H9 (cell line): ENCODE measurements at regions not wholly inside any gene's neighbourhood (a gene's known extent, or its start where the extent isn't known, plus 50 kb on each side); places are given as distances from the start of the nearest gene placed in this dataset.

Experiments used
- DNase-seq: peaks from one replicate; pipeline ENCODE4 v3.0.0-alpha.2; 2017
- H2AFZ ChIP-seq: one replicate; pipeline ENCODE4 v1.6.1; 2013; ENCODE audit warnings: mild to moderate bottlenecking, low read length, control low read depth, moderate library complexity
- H2AK5ac ChIP-seq: 2 replicates; pipeline ENCODE4 v1.6.1; 2013; ENCODE audit warnings: low read length, control low read depth, mixed read lengths; ENCODE audit not compliant: insufficient read length
- H2BK120ac ChIP-seq: one replicate; pipeline ENCODE4 v1.6.1; 2013; ENCODE audit warnings: low read depth, mild to moderate bottlenecking, low read length, control low read depth, inconsistent platforms; ENCODE audit not compliant: poor library complexity, severe bottlenecking
- H2BK12ac ChIP-seq: 2 replicates; pipeline ENCODE4 v1.6.1; 2013; ENCODE audit warnings: low read length, control low read depth, mixed read lengths, low read depth; ENCODE audit not compliant: insufficient read length
- H2BK15ac ChIP-seq: 2 replicates; pipeline ENCODE4 v1.6.1; 2013; ENCODE audit warnings: low read depth, low read length, control low read depth
- H2BK20ac ChIP-seq: one replicate; pipeline ENCODE4 v1.6.1; 2013; ENCODE audit warnings: low read depth, mild to moderate bottlenecking, low read length, control low read depth, inconsistent platforms; ENCODE audit not compliant: poor library complexity, severe bottlenecking
- H2BK5ac ChIP-seq: 2 replicates; pipeline ENCODE4 v1.6.1; 2013; ENCODE audit warnings: low read length, control low read depth, mixed read lengths; ENCODE audit not compliant: insufficient read length
- H3K14ac ChIP-seq: 2 replicates; pipeline ENCODE4 v1.6.1; 2013; ENCODE audit warnings: low read length, control low read depth; ENCODE audit not compliant: insufficient read depth
- H3K18ac ChIP-seq: 2 replicates; pipeline ENCODE4 v1.6.1; 2013; ENCODE audit warnings: low read depth, mild to moderate bottlenecking, mixed read lengths, low read length, control low read depth; ENCODE audit not compliant: insufficient read length
- H3K23ac ChIP-seq: 2 replicates; pipeline ENCODE4 v1.6.1; 2013; ENCODE audit warnings: low read length, control low read depth, mixed read lengths, low read depth; ENCODE audit not compliant: insufficient read length
- H3K23me2 ChIP-seq: 2 replicates; pipeline ENCODE4 v1.6.1; 2013; ENCODE audit warnings: low read depth, mild to moderate bottlenecking, mixed read lengths, low read length, control low read depth; ENCODE audit not compliant: insufficient read length, poor library complexity, severe bottlenecking
- H3K27ac ChIP-seq: 2 replicates; pipeline ENCODE4 v1.5.1; 2013; ENCODE audit warnings: low read length, control low read depth, mixed read lengths, low read depth; ENCODE audit not compliant: insufficient read length
- H3K27me3 ChIP-seq: 2 replicates; pipeline ENCODE4 v1.6.1; 2013; ENCODE audit warnings: low read length, control low read depth, inconsistent platforms; ENCODE audit not compliant: insufficient read depth
- H3K4ac ChIP-seq: 2 replicates; pipeline ENCODE4 v1.6.1; 2013; ENCODE audit warnings: low read depth, mild to moderate bottlenecking, control low read depth, inconsistent platforms, low read length, moderate library complexity
- H3K4me1 ChIP-seq: 2 replicates; pipeline ENCODE4 v1.6.1; 2013; ENCODE audit warnings: low read length, control low read depth, inconsistent platforms; ENCODE audit not compliant: insufficient read depth
- H3K4me2 ChIP-seq: 2 replicates; pipeline ENCODE4 v1.6.1; 2013; ENCODE audit warnings: low read length, control low read depth, mixed read lengths; ENCODE audit not compliant: insufficient read length, insufficient read depth
- H3K56ac ChIP-seq: 2 replicates; pipeline ENCODE4 v1.6.1; 2013; ENCODE audit warnings: low read depth, mild to moderate bottlenecking, mixed read lengths, low read length, control low read depth; ENCODE audit not compliant: insufficient read length
- H3K79me1 ChIP-seq: 2 replicates; pipeline ENCODE4 v1.6.1; 2013; ENCODE audit warnings: low read depth, mild to moderate bottlenecking, moderate library complexity, low read length, control low read depth, inconsistent platforms; ENCODE audit not compliant: insufficient read depth, poor library complexity, severe bottlenecking
- H3K79me2 ChIP-seq: 2 replicates; pipeline ENCODE4 v1.6.1; 2013; ENCODE audit warnings: low read length, control low read depth, inconsistent platforms; ENCODE audit not compliant: insufficient read depth
- H3K9ac ChIP-seq: 2 replicates; pipeline ENCODE4 v1.6.1; 2013; ENCODE audit warnings: low read length, control low read depth, mixed read lengths; ENCODE audit not compliant: insufficient read length; ENCODE audit errors: extremely low read depth
- H3K9me3 ChIP-seq: one replicate; pipeline ENCODE4 v1.6.1; 2013; ENCODE audit warnings: low read depth, low read length, inconsistent platforms; ENCODE audit not compliant: control insufficient read depth
- H3T11ph ChIP-seq: one replicate; pipeline ENCODE4 v1.6.1; 2013; ENCODE audit warnings: mild to moderate bottlenecking, low read length, control low read depth, inconsistent platforms
- H4K20me1 ChIP-seq: one replicate; pipeline ENCODE4 v1.6.1; 2013; ENCODE audit not compliant: control insufficient read depth, insufficient read length, insufficient read depth
- H4K5ac ChIP-seq: 2 replicates; pipeline ENCODE4 v1.6.1; 2013; ENCODE audit warnings: low read depth, mild to moderate bottlenecking, mixed read lengths, low read length, control low read depth; ENCODE audit not compliant: insufficient read length
- H4K8ac ChIP-seq: replicated peaks from 2 replicates; pipeline ENCODE4 v1.6.1; 2013; ENCODE audit warnings: low read length, control low read depth, mixed read lengths, low read depth; ENCODE audit not compliant: insufficient read length
- H4K91ac ChIP-seq: 2 replicates; pipeline ENCODE4 v1.6.1; 2013; ENCODE audit warnings: low read depth, mild to moderate bottlenecking, moderate library complexity, mixed read lengths, low read length, control low read depth; ENCODE audit not compliant: insufficient read length
- H3K27ac Mint-ChIP-seq, 3 experiments: 2 replicates in 2 of 3; 3 replicates in 1 of 3; pipeline ENCODE4 v1.8.0; 2020 to 2021; ENCODE audit warnings: mixed read lengths in 3 of 3, mild to moderate bottlenecking in 1 of 3, moderate library complexity in 1 of 3
- H3K27me3 Mint-ChIP-seq: 2 replicates; pipeline ENCODE4 v1.8.0; 2021; ENCODE audit warnings: low read depth, mild to moderate bottlenecking, moderate library complexity, mixed read lengths
- H3K36me3 Mint-ChIP-seq, 3 experiments: 2 replicates in 2 of 3; 3 replicates in 1 of 3; pipeline ENCODE4 v1.8.0; 2020 to 2021; ENCODE audit warnings: low read depth in 3 of 3, mixed read lengths in 3 of 3; ENCODE audit not compliant: insufficient read depth in 1 of 3
- H3K4me1 Mint-ChIP-seq, 2 experiments: 2 replicates each; pipeline ENCODE4 v1.8.0; 2020; ENCODE audit warnings: mixed read lengths in 2 of 2
- H3K4me3 Mint-ChIP-seq, 2 experiments: 2 replicates in 1 of 2; 3 replicates in 1 of 2; pipeline ENCODE4 v1.8.0; 2020 to 2021; ENCODE audit warnings: mild to moderate bottlenecking in 2 of 2, mixed read lengths in 2 of 2, moderate library complexity in 1 of 2
- H3K9me3 Mint-ChIP-seq, 2 experiments: 2 replicates in 1 of 2; 3 replicates in 1 of 2; pipeline ENCODE4 v1.8.0; 2020; ENCODE audit warnings: mild to moderate bottlenecking in 2 of 2, mixed read lengths in 2 of 2, moderate library complexity in 1 of 2
- CTCF ChIP-seq: fragments of 200-600 bp; sonication (generic); conservative IDR thresholded peaks from 3 replicates; pipeline ENCODE4 v1.8.0; 2021; ENCODE audit warnings: antibody characterized with exemption, mild to moderate bottlenecking
- WGBS: extraction: QIAGEN DNeasy Blood & Tissue Kit; methylation state at CpG from one replicate; pipeline ENCODE4 v1.1.7; 2013; ENCODE audit warnings: missing lambda C conversion rate, low lambda C conversion rate, mixed read lengths; ENCODE audit not compliant: insufficient read length; ENCODE audit errors: extremely low coverage; 5-methylcytosine and 5-hydroxymethylcytosine counted together

- H3K36me3 Mint-ChIP-seq = peaks cover 0 to 7% (median 2%) of the 10 kb centered on the region in 3 experiments; a peak in 3 of 7 replicates
- H3K4me3 Mint-ChIP-seq = no peak overlapping the region
- H3K23ac ChIP-seq = no peak overlapping the region
- H3K56ac ChIP-seq = no peak overlapping the region
- no peaks in the 10 kb centered on the region for H3K79me1 ChIP-seq
- H3K9ac ChIP-seq = no peak overlapping the region
- H2BK120ac ChIP-seq = no peak overlapping the region
- H3K4ac ChIP-seq = no peak overlapping the region
- H3K9me3 Mint-ChIP-seq = peaks cover 2 to 3% of the 10 kb centered on the region in 2 experiments; a peak in 2 of 5 replicates
- H4K20me1 ChIP-seq = no peaks in the 10 kb centered on the region
- no peak overlapping the region for H3K4me2 ChIP-seq
- H3K27me3 ChIP-seq = no peaks in the 10 kb centered on the region
- no peak overlapping the region for H2BK12ac ChIP-seq
- H3K23me2 ChIP-seq = no peaks in the 10 kb centered on the region
- no peak overlapping the region for H4K8ac ChIP-seq
- H3K79me2 ChIP-seq = no peaks in the 10 kb centered on the region
- H3K4me1 Mint-ChIP-seq = no peaks in the 10 kb centered on the region
- no peak overlapping the region for H2BK15ac ChIP-seq
- H2AFZ ChIP-seq = no peak overlapping the region
- DNase-seq = no peak
- no peak overlapping the region for H2BK5ac ChIP-seq
- H4K91ac ChIP-seq = no peak overlapping the region
- H3K9me3 ChIP-seq = no peaks in the 10 kb centered on the region
- no peak overlapping the region for H3K14ac ChIP-seq
- no peak overlapping the region; a peak in 1 of 7 replicates for H3K27ac Mint-ChIP-seq
- H3T11ph ChIP-seq = no peak overlapping the region
- no peak for TF ChIP-seq CTCF
- no peak overlapping the region for H2AK5ac ChIP-seq
- no peak overlapping the region for H3K18ac ChIP-seq
- no peak overlapping the region for H4K5ac ChIP-seq
- H3K27me3 Mint-ChIP-seq = no peaks in the 10 kb centered on the region
- 100% methylated on average over 1 of the region's 1 CpG for WGBS
- H3K27ac ChIP-seq = no peak overlapping the region
- H2BK20ac ChIP-seq = no peak overlapping the region
- H3K4me1 ChIP-seq = no peaks in the 10 kb centered on the region
These were observed 727.0 kb upstream of the PIK3C3 start for GRCh38 chr18:41227993-41228392.
